ENCODE measurements at regions not wholly inside any gene's neighbourhood (a gene's known extent, or its start where the extent isn't known, plus 50 kb on each side); places are given as distances from the start of the nearest gene placed in this dataset.

DNA sequence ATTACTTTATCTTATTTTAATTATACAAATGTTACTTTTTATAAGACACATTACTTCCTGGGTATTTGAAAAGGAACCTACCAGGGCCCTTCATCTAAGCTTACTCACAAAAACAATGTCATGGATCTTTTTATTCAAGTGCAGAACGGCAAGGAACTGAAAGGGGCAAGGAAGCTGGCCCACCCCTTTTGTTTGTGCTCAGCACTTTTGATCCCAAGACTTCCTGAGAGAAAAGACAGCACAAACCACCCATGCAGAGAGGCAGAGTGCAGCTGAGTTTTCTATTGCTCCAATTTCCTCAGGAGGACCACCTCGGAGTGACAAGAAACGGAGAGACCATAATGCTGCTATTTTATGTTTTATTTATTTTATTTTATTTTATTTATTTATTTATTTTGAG lies 232.0 kb upstream of the NRP1 start:
- TF ChIP-seq, protein P1, sequence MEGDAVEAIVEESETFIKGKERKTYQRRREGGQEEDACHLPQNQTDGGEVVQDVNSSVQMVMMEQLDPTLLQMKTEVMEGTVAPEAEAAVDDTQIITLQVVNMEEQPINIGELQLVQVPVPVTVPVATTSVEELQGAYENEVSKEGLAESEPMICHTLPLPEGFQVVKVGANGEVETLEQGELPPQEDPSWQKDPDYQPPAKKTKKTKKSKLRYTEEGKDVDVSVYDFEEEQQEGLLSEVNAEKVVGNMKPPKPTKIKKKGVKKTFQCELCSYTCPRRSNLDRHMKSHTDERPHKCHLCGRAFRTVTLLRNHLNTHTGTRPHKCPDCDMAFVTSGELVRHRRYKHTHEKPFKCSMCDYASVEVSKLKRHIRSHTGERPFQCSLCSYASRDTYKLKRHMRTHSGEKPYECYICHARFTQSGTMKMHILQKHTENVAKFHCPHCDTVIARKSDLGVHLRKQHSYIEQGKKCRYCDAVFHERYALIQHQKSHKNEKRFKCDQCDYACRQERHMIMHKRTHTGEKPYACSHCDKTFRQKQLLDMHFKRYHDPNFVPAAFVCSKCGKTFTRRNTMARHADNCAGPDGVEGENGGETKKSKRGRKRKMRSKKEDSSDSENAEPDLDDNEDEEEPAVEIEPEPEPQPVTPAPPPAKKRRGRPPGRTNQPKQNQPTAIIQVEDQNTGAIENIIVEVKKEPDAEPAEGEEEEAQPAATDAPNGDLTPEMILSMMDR (IDR thresholded peaks at IDR 0.05; ENCODE audit: low read depth, low read length, poor library complexity, severe bottlenecking), result no peak
- TF ChIP-seq EZH2phosphoT487 (IDR thresholded peaks at IDR 0.05; ENCODE audit: borderline replicate concordance, low read length), result no peak
